Mammary epithelial cell (primary cell): ENCODE measurements at regions not wholly inside any gene's neighbourhood (a gene's known extent, or its start where the extent isn't known, plus 50 kb on each side); places are given as distances from the start of the nearest gene placed in this dataset.

Experiments used
- EZH2 ChIP-seq: IDR thresholded peaks from 2 replicates; pipeline ENCODE4 v1.6.1; 2012; ENCODE audit warnings: low read length, inconsistent platforms, borderline replicate concordance
- TF ChIP-seq, protein P1 (sequence below), 2 donors: IDR thresholded peaks in 1 of 2; conservative IDR thresholded peaks in 1 of 2; 2 replicates each; pipeline ENCODE4 v1.5.1; 2011 to 2012; ENCODE audit warnings: inconsistent platforms in 2 of 2, low read length in 2 of 2, mild to moderate bottlenecking in 2 of 2, control low read depth in 1 of 2, low read depth in 1 of 2; ENCODE audit not compliant: insufficient read depth in 1 of 2; ENCODE audit errors: extremely low read depth in 1 of 2

DNA sequence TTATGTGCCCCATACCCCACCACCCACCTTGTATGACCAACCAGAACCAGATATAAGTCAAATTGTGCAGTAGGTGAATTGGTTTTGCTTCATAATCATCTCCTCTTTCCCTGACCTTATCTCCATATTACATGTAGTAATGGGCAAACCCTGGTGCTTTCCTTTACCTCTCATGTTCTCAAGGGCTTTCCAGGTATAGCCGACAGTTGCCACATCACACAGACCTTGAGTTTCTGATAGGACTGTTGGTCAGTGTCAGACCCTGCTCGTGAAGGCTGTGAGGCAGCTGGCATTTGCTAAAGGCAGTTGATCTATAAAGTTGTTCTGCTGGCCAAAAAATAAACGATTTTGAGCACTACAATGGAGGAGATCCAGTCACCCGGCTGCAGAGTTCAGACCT lies 145.9 kb downstream of the ALX1 start:
- TF ChIP-seq, protein P1, sequence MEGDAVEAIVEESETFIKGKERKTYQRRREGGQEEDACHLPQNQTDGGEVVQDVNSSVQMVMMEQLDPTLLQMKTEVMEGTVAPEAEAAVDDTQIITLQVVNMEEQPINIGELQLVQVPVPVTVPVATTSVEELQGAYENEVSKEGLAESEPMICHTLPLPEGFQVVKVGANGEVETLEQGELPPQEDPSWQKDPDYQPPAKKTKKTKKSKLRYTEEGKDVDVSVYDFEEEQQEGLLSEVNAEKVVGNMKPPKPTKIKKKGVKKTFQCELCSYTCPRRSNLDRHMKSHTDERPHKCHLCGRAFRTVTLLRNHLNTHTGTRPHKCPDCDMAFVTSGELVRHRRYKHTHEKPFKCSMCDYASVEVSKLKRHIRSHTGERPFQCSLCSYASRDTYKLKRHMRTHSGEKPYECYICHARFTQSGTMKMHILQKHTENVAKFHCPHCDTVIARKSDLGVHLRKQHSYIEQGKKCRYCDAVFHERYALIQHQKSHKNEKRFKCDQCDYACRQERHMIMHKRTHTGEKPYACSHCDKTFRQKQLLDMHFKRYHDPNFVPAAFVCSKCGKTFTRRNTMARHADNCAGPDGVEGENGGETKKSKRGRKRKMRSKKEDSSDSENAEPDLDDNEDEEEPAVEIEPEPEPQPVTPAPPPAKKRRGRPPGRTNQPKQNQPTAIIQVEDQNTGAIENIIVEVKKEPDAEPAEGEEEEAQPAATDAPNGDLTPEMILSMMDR (conservative IDR thresholded peaks at IDR 0.05 in 1 of 2, IDR thresholded peaks at IDR 0.05 in 1 of 2; ENCODE audit: extremely low read depth in 1 of 2, insufficient read depth in 1 of 2, low read depth in 1 of 2, low read length in 2 of 2) = no peak
- no peak for TF ChIP-seq EZH2
